KMS-11 (cell line): ENCODE measurements at regions not wholly inside any gene's neighbourhood (a gene's known extent, or its start where the extent isn't known, plus 50 kb on each side); places are given as distances from the start of the nearest gene placed in this dataset.
"Not testable (repeated sequence)": the region's sequence is repeated elsewhere in the genome, so short reads cannot be mapped to it uniquely, and the experiment has no call there.

ENCODE experiments used
- H2AFZ ChIP-seq: fragments of 200-600 bp; sonication (generic); 2 replicates; pipeline ENCODE4 v1.6.1; 2016; ENCODE audit warnings: antibody characterized with exemption, mixed run types, low read depth
- H3K27ac ChIP-seq: fragments of 200-600 bp; sonication (generic); 2 replicates; pipeline ENCODE4 v1.6.1; 2016; ENCODE audit warnings: mild to moderate bottlenecking, mixed run types
- H3K27me3 ChIP-seq: fragments of 200-600 bp; sonication (generic); 2 replicates; pipeline ENCODE4 v1.6.1; 2017; ENCODE audit warnings: mild to moderate bottlenecking, low read depth, mixed run types, moderate library complexity; ENCODE audit not compliant: insufficient read depth
- H3K36me3 ChIP-seq: fragments of 200-600 bp; sonication (generic); 2 replicates; pipeline ENCODE4 v1.6.1; 2017; ENCODE audit warnings: mild to moderate bottlenecking, mixed run types; ENCODE audit not compliant: insufficient read depth
- H3K4me1 ChIP-seq: fragments of 200-600 bp; sonication (generic); 2 replicates; pipeline ENCODE4 v1.6.1; 2016; ENCODE audit warnings: mild to moderate bottlenecking, low read depth, mixed run types; ENCODE audit not compliant: poor library complexity, severe bottlenecking
- H3K4me2 ChIP-seq: fragments of 200-600 bp; sonication (generic); 2 replicates; pipeline ENCODE4 v1.7.0; 2016; ENCODE audit warnings: mild to moderate bottlenecking, mixed run types
- H3K4me3 ChIP-seq: fragments of 200-600 bp; sonication (generic); IDR thresholded peaks from 2 replicates; pipeline ENCODE4 v1.6.1; 2017; ENCODE audit warnings: low read depth, low read length, mixed read lengths; ENCODE audit not compliant: insufficient read depth
- H3K79me2 ChIP-seq: fragments of 200-600 bp; sonication (generic); 2 replicates; pipeline ENCODE4 v1.6.1; 2016; ENCODE audit warnings: low read depth, mixed run types; ENCODE audit not compliant: insufficient read depth
- H3K9ac ChIP-seq: fragments of 200-600 bp; sonication (generic); 2 replicates; pipeline ENCODE4 v1.6.1; 2016; ENCODE audit warnings: mild to moderate bottlenecking, mixed run types
- H4K20me1 ChIP-seq: fragments of 200-600 bp; sonication (generic); 2 replicates; pipeline ENCODE4 v1.6.1; 2016; ENCODE audit warnings: mild to moderate bottlenecking, mixed run types; ENCODE audit not compliant: insufficient read depth
- CTCF ChIP-seq: fragments of 200-600 bp; sonication (generic); conservative IDR thresholded peaks from 2 replicates; pipeline ENCODE4 v1.6.1; 2017; ENCODE audit warnings: low read depth, mild to moderate bottlenecking, antibody characterized with exemption, low read length, moderate library complexity, mixed read lengths

DNA sequence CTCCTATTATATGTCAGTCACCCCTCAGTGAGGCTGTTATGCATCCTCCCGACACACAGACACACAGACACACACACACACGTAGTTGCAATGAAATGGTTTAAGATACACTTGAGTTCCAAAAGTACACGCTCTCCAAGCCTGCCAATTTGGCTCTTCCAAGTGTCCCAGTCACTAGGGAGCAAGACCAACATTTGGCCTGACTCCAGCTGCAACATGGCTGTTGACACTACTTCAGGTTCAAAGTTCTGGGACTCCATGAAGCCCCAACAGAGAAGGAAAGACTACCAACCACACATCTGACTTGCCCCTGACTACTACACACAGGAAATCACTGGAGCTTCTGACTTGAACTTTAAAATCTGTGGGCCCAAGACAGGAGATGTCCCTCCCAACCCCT lies 128.1 kb upstream of the KCNJ18 start:
- Histone ChIP-seq H3K27ac (no peak overlapping the region), H3K27me3 (no peaks in the 10 kb centered on the region), H3K4me2 (no peak overlapping the region), H3K4me1 (no peaks in the 10 kb centered on the region), H4K20me1 (no peaks in the 10 kb centered on the region), H3K36me3 (no peaks in the 10 kb centered on the region), H3K9ac (no peak overlapping the region), H3K79me2 (no peaks in the 10 kb centered on the region), H3K4me3 (no peak overlapping the region), H2AFZ (no peak overlapping the region)
- TF ChIP-seq CTCF = no peak

DNA sequence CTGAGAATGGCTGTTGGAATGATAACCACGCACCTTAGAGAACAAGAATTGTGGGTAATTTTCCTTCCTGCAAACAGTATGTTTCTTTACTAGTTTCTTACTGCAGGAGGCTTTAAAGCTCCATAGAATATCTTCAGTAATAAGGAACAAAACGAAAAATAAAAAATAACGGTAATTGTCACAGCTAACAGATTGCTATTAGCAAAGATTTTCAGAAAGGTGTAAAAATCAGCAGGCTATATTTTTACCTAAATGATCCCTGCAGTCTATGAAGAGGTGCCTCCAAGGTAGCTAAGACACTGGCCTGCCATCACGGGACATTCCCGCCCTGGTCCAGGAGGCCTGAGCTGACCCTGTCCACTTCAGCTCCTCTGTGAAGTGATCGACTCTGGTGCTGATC lies 127.6 kb upstream of the KCNJ18 start:
- H3K4me1 ChIP-seq, H3K4me3 ChIP-seq, H3K9ac ChIP-seq, H3K79me2 ChIP-seq, H3K27me3 ChIP-seq, H3K36me3 ChIP-seq, H3K4me2 ChIP-seq, H3K27ac ChIP-seq, H4K20me1 ChIP-seq, H2AFZ ChIP-seq: not testable (repeated sequence)

GRCh38 chr17:21570427-21570826 lies 121.9 kb upstream of the KCNJ18 start:
- not testable (repeated sequence) for H3K36me3 ChIP-seq, H3K4me2 ChIP-seq, H3K4me1 ChIP-seq, H3K9ac ChIP-seq, H3K79me2 ChIP-seq, H2AFZ ChIP-seq, H4K20me1 ChIP-seq, H3K4me3 ChIP-seq, H3K27ac ChIP-seq, H3K27me3 ChIP-seq

DNA sequence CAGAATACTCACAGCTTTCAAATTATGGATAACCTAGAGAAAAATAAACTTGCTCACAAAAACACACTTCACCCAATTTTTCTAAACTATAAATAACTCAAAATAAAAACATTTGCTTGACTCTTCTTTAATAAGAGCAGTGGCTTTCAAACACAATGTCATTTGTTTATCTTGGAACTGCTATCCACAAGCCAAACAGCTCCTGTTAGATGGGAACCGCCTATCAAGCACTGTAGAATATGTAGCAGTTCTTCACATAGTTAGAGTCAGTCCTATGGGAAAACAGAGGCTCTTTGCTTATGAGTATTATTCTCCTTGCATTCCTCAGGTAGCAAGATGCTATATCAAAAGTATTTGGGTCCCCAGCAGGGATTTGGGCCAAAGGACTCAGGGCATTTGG lies 120.2 kb upstream of the KCNJ18 start:
- H3K79me2 ChIP-seq, H3K27me3 ChIP-seq, H2AFZ ChIP-seq, H3K36me3 ChIP-seq, H3K4me2 ChIP-seq, H4K20me1 ChIP-seq, H3K4me1 ChIP-seq, H3K4me3 ChIP-seq, H3K9ac ChIP-seq, H3K27ac ChIP-seq: not testable (repeated sequence)

DNA sequence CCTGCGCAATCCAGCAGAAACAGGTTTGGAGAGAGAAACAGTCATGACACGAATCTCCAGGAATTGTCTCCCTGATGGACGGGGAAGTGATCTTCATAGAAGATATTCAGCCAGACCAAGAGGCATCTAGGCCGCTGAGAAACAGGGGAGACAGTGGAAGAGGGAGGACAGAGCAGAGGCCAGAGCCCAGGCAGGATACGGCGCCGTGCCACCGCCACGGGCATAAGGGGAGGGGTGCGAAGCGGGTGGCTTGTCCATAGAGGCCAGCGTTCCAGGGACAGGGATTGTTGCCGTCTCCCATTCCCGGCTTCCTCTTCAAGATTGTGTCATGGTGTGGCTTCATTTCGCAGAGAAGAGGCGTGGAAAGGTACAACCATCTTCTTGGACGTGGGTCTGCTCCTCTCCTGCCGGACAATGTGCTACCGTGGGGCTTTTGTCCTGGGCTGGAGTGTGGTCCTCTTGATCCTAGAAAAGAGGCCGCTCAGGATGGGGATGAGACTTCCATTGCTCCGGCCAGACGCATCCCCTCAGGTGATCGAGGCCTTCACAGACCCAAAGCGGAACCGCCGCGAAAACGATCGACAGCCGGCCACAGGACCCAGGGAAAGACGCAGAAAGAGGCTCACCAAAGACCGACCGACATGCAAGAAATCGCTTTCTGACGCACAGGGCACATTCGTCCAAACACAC lies 118.9 kb upstream of the KCNJ18 start:
- not testable (repeated sequence) for H3K9ac ChIP-seq, H2AFZ ChIP-seq, H3K4me2 ChIP-seq

DNA sequence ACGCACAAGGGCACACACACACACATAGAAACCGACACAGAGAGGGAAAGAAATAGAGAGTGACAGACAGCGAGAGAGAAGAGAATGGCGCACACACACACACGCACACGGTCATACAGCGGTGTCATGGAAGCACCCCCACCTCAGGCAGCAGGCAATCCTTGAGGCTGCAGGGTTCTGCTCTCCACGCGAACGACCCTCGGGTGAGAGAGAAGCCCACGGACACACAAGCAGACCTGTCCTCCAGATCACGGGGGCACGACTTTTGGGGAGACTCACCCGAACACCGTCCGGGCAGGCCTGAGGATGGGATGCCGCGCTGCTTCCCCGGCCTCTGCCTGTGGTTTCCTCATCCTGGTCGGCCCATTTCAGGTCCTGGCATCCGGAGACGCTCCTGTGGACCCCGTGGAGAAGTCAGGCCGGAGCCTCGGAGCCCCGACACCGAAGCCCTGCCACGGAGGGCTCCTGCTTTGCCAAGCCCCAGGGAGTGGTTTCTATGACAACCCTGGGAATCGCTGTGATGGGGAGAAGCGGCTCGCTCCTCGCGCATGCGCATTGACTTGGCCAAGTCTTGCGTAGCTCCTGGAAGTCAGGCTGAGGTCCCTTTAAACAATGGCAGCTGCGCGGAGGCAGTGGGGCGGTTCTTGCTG lies 118.2 kb upstream of the KCNJ18 start:
- no peak overlapping the region for H3K4me3 ChIP-seq
- no peaks in the 10 kb centered on the region for H3K36me3 ChIP-seq
- no peaks in the 10 kb centered on the region for H3K27me3 ChIP-seq
- no peaks in the 10 kb centered on the region for H3K4me1 ChIP-seq
- no peak overlapping the region for H3K9ac ChIP-seq
- no peak for TF ChIP-seq CTCF
- no peaks in the 10 kb centered on the region for H3K79me2 ChIP-seq
- no peak overlapping the region for H2AFZ ChIP-seq
- no peak overlapping the region for H3K4me2 ChIP-seq
- no peaks in the 10 kb centered on the region for H4K20me1 ChIP-seq
- H3K27ac ChIP-seq = no peak overlapping the region

More for the DNA sequence above, 118.9 kb upstream of the KCNJ18 start:
- H3K4me1 ChIP-seq, H3K27ac ChIP-seq, H3K79me2 ChIP-seq, H3K36me3 ChIP-seq, H4K20me1 ChIP-seq, H3K27me3 ChIP-seq, H3K4me3 ChIP-seq: not testable (repeated sequence)

DNA sequence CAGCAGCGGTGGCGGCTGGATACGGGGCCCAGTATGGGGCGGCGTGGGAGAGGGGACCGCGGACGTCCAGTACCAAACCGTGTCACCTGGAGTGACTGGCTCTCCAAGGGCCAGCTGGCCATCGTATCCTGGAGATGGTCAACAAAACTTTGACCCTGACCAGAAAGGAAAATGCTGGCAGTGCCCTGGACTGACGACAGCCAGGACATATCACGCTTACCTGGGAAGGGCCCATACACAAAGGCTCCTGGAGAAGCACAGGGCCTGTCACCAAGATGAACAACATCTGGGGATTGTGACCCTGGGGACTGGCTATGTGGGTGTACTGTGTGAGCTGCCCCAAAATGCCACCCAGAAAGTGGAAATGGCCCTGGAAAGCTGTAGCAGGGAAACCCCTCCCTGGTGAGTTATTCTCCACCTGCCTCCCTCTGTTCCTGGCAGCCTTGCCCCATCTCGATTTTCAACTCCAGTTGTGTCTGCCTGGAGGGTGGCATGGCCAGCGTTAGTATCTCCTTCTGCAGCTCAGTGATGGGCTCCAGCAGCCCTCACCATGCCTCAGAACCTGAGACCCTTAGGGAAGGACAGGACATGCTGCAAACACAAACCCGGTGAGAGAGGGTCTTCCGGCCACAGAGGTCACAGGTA lies 117.6 kb upstream of the KCNJ18 start:
- not testable (repeated sequence) for H3K27me3 ChIP-seq, H3K79me2 ChIP-seq, H3K4me1 ChIP-seq, H2AFZ ChIP-seq, H3K27ac ChIP-seq, H3K36me3 ChIP-seq, H3K9ac ChIP-seq, H3K4me3 ChIP-seq, H4K20me1 ChIP-seq, H3K4me2 ChIP-seq

DNA sequence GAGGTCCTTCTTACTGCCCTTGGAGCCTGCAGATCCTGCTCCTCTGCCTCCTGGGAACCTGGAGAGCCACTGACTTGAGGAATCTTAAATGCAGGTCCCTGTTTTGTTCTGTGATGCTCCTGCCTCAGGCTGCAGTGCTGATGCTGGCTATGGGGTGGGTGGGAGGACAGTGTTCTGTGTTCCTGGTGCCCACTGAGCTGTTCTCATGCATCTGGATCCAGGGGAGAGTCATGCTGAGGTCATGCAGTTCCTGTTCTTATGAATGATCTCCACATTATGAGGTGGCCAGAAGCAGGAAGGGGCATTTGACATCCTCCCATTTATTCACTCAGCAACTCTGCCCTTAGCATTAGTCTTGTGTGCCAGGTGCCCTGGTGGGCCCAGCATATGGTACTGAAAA lies 113.5 kb upstream of the KCNJ18 start:
- not testable (repeated sequence) for H4K20me1 ChIP-seq, H2AFZ ChIP-seq, H3K4me3 ChIP-seq, H3K27ac ChIP-seq, H3K9ac ChIP-seq, H3K27me3 ChIP-seq, H3K4me2 ChIP-seq, H3K79me2 ChIP-seq, H3K36me3 ChIP-seq, H3K4me1 ChIP-seq
